Large intestine (tissue), 3 donors: ENCODE measurements at regions not wholly inside any gene's neighbourhood (a gene's known extent, or its start where the extent isn't known, plus 50 kb on each side); places are given as distances from the start of the nearest gene placed in this dataset.
"Not testable (repeated sequence)": the region's sequence is repeated elsewhere in the genome, so short reads cannot be mapped to it uniquely, and the experiment has no call there.

Source experiments
- DNase-seq, 2 donors: peaks; one replicate each; pipeline versions ENCODE4 v3.0.0 to v3.0.0-alpha.2; 2013
- H3K27ac ChIP-seq: one replicate; pipeline ENCODE4 v1.5.1; 2013; ENCODE audit warnings: low read length
- H3K27me3 ChIP-seq: 2 replicates; pipeline ENCODE4 v1.6.1; 2013; ENCODE audit warnings: low read length; ENCODE audit not compliant: control insufficient read depth, insufficient read depth
- H3K36me3 ChIP-seq: 2 replicates; pipeline ENCODE4 v1.6.1; 2013; ENCODE audit warnings: low read length; ENCODE audit not compliant: control insufficient read depth, insufficient read depth
- H3K4me1 ChIP-seq: one replicate; pipeline ENCODE4 v1.6.1; 2013; ENCODE audit warnings: low read length; ENCODE audit not compliant: control insufficient read depth, insufficient read depth
- H3K4me3 ChIP-seq: one replicate; pipeline ENCODE4 v1.5.1; 2013; ENCODE audit warnings: low read length
- H3K9me3 ChIP-seq: one replicate; pipeline ENCODE4 v1.6.1; 2013; ENCODE audit warnings: mild to moderate bottlenecking, low read depth, low read length, moderate library complexity; ENCODE audit not compliant: control insufficient read depth
- WGBS: methylation state at CpG from one replicate; pipeline ENCODE4 v1.1.5; 2013; ENCODE audit warnings: low lambda C conversion rate; ENCODE audit not compliant: insufficient coverage; 5-methylcytosine and 5-hydroxymethylcytosine counted together

- peak in 1 of 2 donors; percentile 17 for DNase-seq
- not testable (repeated sequence) for H3K4me1 ChIP-seq, H3K4me3 ChIP-seq, H3K27me3 ChIP-seq, H3K9me3 ChIP-seq, H3K36me3 ChIP-seq
- peak overlapping the region; percentile 74 for H3K27ac ChIP-seq
Observed at GRCh38 chr13:97772466-97772865, 181.0 kb upstream of the IPO5 start.

- H3K4me1 ChIP-seq, DNase-seq, H3K27me3 ChIP-seq, H3K4me3 ChIP-seq, H3K9me3 ChIP-seq, H3K27ac ChIP-seq, H3K36me3 ChIP-seq: not testable (repeated sequence)
- no CpG with 5 or more reads among the region's 34 CpGs for WGBS
Observed at GRCh38 chr13:97774391-97775100, 178.9 kb upstream of the IPO5 start.

- Histone ChIP-seq H3K36me3 (no peaks in the 10 kb centered on the region), H3K9me3 (no peaks in the 10 kb centered on the region), H3K27ac (no peak overlapping the region), H3K4me3 (no peak overlapping the region), H3K4me1 (no peaks in the 10 kb centered on the region), H3K27me3 (no peaks in the 10 kb centered on the region)
- no peak for DNase-seq
- WGBS = no CpG with 5 or more reads among the region's 5 CpGs
Observed at GRCh38 chr13:97780486-97780885, 173.0 kb upstream of the IPO5 start.

GRCh38 chr13:97781891-97782305, 171.6 kb upstream of the IPO5 start:
- no peak for DNase-seq
- H3K27me3 ChIP-seq = no peaks in the 10 kb centered on the region
- H3K4me3 ChIP-seq = no peak overlapping the region
- no peaks in the 10 kb centered on the region for H3K4me1 ChIP-seq
- WGBS = no CpG with 5 or more reads among the region's 2 CpGs
- H3K27ac ChIP-seq = no peak overlapping the region
- H3K9me3 ChIP-seq = no peaks in the 10 kb centered on the region
- no peaks in the 10 kb centered on the region for H3K36me3 ChIP-seq

GRCh38 chr13:97786510-97786909, 167.0 kb upstream of the IPO5 start:
- Histone ChIP-seq H3K27ac (no peak overlapping the region), H3K4me3 (no peak overlapping the region), H3K27me3 (no peaks in the 10 kb centered on the region), H3K4me1 (no peaks in the 10 kb centered on the region), H3K36me3 (no peaks in the 10 kb centered on the region), H3K9me3 (no peaks in the 10 kb centered on the region)
- 57% methylated on average over 1 of the region's 1 CpG for WGBS
- DNase-seq = no peak

- no peak for DNase-seq
- no peaks in the 10 kb centered on the region for H3K36me3 ChIP-seq
- H3K4me1 ChIP-seq = no peaks in the 10 kb centered on the region
- H3K9me3 ChIP-seq = peaks cover 5% of the 10 kb centered on the region
- no peak overlapping the region for H3K27ac ChIP-seq
- H3K27me3 ChIP-seq = no peaks in the 10 kb centered on the region
- no CpG with 5 or more reads among the region's 4 CpGs for WGBS
- no peak overlapping the region for H3K4me3 ChIP-seq
Observed at GRCh38 chr13:97797553-97797952, 155.9 kb upstream of the IPO5 start.

GRCh38 chr13:97798171-97798821, 155.2 kb upstream of the IPO5 start:
- WGBS = no CpG with 5 or more reads among the region's 7 CpGs
- H3K27me3 ChIP-seq = no peaks in the 10 kb centered on the region

GRCh38 chr13:97798836-97799235, 154.6 kb upstream of the IPO5 start:
- Histone ChIP-seq H3K27ac (no peak overlapping the region), H3K4me1 (no peaks in the 10 kb centered on the region), H3K4me3 (no peak overlapping the region), H3K27me3 (no peaks in the 10 kb centered on the region), H3K36me3 (no peaks in the 10 kb centered on the region), H3K9me3 (peaks cover 5% of the 10 kb centered on the region)
- WGBS = no CpG with 5 or more reads among the region's 7 CpGs
- no peak for DNase-seq

More at GRCh38 chr13:97798171-97798821, 155.2 kb upstream of the IPO5 start:
- DNase-seq = no peak
- Histone ChIP-seq H3K36me3 (no peaks in the 10 kb centered on the region), H3K27ac (no peak overlapping the region), H3K4me1 (no peaks in the 10 kb centered on the region), H3K9me3 (peaks cover 5% of the 10 kb centered on the region), H3K4me3 (no peak overlapping the region)

- H3K27ac ChIP-seq = no peak overlapping the region
- no peaks in the 10 kb centered on the region for H3K36me3 ChIP-seq
- WGBS = no CpG with 5 or more reads among the region's 3 CpGs
Observed at GRCh38 chr13:97802213-97802612, 151.3 kb upstream of the IPO5 start.

GRCh38 chr13:97809576-97809975, 143.9 kb upstream of the IPO5 start:
- no peak for DNase-seq

More at GRCh38 chr13:97802213-97802612, 151.3 kb upstream of the IPO5 start:
- Histone ChIP-seq H3K27me3 (no peaks in the 10 kb centered on the region), H3K4me1 (no peaks in the 10 kb centered on the region), H3K9me3 (no peaks in the 10 kb centered on the region), H3K4me3 (no peak overlapping the region)
- DNase-seq = no peak

GRCh38 chr13:97810152-97810551, 143.3 kb upstream of the IPO5 start:
- WGBS = 37% methylated on average over 2 of the region's 3 CpGs

More at GRCh38 chr13:97809576-97809975, 143.9 kb upstream of the IPO5 start:
- Histone ChIP-seq H3K9me3 (no peaks in the 10 kb centered on the region), H3K4me1 (no peaks in the 10 kb centered on the region), H3K4me3 (no peak overlapping the region), H3K27me3 (no peaks in the 10 kb centered on the region), H3K27ac (no peak overlapping the region), H3K36me3 (no peaks in the 10 kb centered on the region)
- WGBS = 33% methylated on average over 1 of the region's 2 CpGs

More at GRCh38 chr13:97810152-97810551, 143.3 kb upstream of the IPO5 start:
- H3K27ac ChIP-seq = no peak overlapping the region
- no peaks in the 10 kb centered on the region for H3K36me3 ChIP-seq
- H3K9me3 ChIP-seq = no peaks in the 10 kb centered on the region
- no peaks in the 10 kb centered on the region for H3K27me3 ChIP-seq
- no peaks in the 10 kb centered on the region for H3K4me1 ChIP-seq
- DNase-seq = no peak
- no peak overlapping the region for H3K4me3 ChIP-seq
